Inferior parietal cortex (tissue), 1 donor: ENCODE measurements at regions not wholly inside any gene's neighbourhood (a gene's known extent, or its start where the extent isn't known, plus 50 kb on each side); places are given as distances from the start of the nearest gene placed in this dataset.
"Not testable (repeated sequence)": the region's sequence is repeated elsewhere in the genome, so short reads cannot be mapped to it uniquely, and the experiment has no call there.

Source experiments
- DNase-seq: peaks from one replicate; pipeline ENCODE4 v3.0.0-alpha.2; 2016; ENCODE audit errors: extremely low spot score

DNA sequence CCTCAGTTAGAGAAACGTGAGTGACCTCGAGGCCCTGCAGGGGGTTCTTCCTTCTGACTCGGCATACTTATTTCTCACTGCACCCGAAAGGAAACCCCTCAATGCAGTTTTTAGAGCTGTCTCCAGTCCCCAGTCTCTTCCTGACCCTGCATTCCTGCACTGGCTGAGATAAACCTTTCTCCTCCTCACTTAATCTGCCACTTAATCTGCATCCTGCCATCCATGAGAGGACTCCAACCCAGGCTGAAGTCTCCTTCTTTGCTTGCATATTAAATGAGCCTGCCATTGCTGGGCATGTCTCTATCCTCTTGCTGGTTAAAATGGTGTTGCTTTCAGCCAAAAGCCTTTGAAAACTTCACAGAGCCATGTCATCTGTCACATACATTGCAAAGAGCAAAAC, 125.6 kb upstream of the GATA6 start:
- no peak for DNase-seq

DNA sequence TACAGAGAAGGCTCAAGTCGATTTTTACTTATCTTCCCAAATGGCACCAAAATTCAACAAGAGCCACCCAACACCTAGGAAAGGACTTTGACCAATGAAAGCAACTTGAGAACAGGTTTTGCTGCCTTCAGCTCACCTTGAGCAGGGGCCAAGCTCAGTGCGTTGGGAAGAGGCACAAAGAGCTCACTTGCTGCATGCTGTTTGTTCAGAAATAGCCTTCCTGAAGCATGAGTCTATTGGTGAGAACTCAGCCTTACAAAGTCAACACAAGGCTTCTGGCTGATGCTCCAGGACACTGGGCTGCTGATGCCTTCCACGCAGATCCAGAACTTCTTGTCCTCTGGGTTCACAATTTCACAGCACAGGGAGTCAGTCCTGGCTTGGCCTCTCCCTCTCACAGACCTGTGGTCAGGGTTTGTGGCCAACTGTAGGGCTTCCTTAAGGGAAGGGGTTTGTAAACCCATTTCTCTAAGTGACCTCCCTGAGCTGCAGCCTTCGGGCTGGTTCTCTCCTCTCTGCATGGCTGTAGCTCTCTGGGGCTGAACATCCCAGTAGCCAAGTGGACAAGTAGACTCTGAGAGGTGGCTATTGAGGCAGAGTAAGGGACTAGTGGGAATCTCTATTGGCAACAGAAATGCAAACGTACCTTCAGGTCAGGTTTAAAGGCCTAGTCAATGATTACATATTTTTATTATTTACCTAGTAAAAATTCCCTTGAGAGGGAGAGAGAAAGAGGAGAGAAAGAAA, 124.7 kb upstream of the GATA6 start:
- DNase-seq = no peak

DNA sequence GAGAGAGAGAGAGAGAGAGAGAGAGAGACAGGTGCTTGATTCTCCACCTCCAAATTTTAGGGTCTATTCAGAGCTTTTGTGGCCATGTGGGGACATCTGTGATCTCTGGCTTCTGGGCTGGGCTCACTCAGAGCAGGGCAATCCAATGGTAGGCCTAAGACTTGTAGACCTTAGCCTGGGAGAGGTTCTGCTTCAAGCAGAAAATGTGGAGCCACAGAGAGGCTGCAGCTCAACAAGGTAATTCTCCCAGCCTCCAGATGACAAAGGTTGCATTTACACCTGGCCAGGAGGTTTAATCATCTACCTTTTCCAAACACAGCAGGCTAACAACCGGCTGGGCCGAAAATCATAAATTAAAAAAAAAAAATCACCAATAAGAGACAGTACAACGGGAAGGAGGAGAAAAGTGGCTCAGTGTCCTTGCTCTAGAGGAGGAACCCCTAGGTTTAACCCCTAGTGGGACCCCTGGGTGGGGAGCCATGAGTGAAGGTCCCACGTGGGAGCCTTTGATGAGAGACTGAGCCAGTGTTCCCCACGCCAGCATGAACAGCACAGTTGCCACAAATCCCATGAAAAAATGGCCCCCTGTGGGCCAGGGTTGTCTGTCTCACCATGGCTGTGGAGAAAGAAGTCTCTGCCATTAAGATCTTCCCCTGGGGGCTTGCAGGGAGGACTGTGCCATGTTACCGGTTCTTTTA, 124.0 kb upstream of the GATA6 start:
- no peak for DNase-seq

DNA sequence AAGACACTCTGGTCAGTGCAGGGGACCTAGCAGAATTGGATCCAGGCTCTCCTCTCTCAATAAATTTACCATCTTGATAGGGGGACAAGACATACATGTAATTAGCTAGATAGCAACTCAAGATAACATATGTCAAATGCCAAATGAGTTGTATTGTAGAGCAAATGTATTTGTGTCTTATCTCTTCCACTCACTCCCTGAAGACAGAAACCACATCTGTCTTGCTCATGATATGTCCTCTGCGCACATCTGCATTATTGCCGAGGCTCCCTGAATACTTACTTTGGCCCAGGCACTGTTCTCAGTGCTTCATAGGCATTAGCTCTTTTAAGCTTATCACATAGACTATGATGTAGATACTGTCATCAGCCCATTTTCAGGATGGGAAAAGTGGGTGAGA, 122.9 kb upstream of the GATA6 start:
- no peak for DNase-seq

DNA sequence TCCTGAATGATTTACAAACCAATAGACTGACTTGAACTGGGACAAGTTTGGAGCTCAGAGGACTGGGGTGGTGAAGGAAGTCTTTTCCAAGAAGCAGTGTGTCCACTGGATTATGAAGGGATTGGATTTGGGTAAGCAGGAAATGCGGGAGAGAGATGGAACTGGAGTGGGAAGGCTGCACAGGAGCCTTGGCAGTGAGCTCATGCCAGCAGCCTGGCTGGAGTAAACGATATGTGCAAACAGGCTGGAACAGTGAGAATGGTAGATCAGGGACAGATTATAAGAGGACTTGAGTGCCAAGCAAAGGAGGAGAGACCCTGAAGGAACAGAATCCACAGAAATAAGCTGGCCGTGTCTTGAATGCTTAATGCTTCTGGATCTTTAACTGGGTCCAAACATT, 121.9 kb upstream of the GATA6 start:
- no peak for DNase-seq

DNA sequence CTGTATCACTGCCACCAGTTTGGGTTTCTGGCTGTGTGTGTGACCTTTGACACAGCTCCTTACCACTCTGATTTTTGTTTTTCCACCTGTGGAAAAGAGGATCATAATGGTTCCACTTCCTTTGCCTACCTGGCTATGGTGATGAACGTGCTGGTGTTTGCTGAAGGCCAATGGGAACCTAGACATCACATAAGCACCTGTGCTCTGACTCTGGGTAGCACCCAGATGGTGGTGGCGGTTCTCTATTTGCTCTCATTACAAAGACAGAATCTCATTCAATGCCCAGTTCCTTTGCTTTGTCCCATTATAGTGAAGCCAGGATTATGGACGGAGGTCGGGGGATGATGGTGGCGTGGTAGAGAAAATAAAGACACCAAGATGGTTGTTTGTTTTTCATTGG, 121.2 kb upstream of the GATA6 start:
- DNase-seq = no peak

DNA sequence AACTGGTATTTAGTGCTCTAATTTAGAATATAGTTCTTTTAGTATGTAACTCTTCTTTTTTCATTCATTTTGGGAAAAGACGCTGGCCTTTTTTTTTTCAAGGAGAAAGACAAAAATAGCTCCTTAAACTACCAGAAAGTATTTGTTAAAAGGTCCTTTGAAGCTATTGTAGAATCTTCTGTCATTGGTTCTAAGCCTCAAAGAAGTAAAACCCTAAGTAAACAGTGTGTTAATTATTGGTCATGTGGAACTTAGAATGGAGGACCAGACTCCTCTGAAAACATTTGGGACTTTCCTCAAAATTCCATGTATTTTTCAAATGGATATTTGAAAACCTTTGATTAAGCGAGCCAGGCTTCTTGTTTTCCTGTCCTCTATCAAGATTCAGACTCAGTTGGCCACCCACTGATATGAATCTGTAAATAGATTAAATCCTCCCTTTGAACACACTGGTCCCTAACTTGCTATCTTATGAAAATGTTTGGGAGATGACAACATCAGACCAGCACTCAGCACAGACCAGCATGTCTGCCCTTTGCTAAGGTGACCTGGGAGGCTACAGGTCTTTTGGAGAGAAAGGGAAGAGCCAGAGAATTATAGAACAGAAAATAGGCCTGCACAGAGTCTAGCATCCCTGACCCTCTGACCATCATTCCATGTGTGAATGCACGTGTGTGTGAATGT, 120.3 kb upstream of the GATA6 start:
- no peak for DNase-seq

DNA sequence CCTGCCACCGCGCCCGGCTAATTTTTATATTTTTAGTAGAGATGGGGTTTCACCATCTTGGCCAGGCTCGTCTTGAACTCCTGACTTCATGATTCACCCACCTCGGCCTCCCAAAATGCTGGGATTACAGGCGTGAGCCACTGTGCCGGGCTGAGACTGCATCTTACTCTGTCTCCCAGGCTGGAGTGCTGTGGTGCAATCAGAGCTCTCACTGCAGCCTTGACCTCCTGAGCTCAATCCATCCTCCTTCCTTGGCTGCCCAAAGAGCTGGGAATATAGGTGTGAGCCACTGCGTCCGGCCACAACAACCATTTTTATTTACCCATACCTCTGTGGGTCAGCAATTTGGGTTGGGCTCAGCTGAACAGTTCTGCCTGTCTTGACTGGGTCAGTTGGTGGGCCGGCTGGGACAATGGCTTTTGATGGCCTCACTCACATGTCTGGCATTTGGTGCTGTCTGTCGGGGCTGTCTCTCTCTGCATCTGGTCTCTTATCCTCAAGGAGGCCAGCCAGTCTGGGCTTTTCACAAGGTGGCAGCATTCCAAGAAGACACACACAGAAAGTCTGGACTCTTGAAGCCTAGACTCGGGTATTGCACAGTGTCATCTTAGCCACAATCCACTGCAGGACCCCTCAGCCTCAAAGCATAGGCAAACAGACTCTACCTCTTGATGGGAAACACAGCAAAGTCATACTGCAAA, 116.8 kb upstream of the GATA6 start:
- DNase-seq = no peak

DNA sequence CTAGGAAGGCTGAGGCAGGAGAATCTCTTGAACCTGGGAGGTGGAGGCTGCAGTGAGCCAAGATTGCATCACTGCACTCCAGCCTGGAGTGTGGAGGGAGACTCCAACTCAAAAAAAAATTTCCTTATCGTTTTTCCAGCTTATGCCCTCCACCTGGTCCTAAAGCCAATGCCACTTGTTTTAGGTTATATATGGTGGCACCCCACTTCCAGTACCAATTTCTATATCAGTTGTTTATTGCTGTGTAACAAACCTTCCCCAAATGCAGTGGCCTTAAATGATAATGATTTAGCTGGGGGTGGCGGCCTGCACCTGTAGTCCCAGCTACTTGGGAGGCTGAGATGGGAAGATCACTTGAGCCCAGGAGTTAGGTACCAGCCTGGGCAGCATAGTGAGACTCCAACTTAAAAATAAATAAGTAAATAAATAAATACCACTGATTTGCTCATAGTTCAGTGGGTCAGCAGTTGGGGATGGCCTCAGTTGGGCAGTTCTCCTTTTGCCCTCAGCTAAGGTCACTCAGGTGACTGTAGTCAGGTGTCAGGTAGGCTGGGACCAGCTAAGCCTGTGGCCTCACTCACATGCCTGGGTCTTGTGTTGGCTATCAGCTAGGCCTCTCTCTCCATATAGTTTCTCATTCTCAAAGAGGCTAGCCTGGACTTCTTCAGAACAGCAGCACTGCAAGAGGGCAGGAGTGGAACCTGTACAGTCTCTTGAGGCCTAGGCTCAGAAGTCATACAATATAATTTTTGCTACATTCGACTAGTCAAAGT, 113.7 kb upstream of the GATA6 start:
- no peak for DNase-seq

DNA sequence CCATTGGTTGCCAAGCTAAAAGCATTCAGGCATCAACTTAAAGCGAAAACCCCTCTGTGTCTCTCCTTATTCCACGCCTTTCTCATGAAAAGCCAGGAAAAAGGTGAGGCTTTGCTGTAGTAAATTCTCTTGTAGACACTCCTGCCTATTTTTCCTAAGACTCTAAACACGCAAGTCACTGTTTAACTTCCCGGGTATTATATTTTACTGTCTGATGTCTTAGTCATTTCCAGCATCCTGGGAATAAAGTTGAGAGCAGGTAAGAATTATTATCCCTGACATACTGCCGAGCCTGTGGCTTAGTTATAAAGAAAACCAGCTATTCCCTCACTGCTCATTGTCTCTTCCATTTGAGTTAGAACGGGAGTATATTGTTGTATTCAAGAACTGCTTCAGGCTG, 112.4 kb upstream of the GATA6 start:
- no peak for DNase-seq

DNA sequence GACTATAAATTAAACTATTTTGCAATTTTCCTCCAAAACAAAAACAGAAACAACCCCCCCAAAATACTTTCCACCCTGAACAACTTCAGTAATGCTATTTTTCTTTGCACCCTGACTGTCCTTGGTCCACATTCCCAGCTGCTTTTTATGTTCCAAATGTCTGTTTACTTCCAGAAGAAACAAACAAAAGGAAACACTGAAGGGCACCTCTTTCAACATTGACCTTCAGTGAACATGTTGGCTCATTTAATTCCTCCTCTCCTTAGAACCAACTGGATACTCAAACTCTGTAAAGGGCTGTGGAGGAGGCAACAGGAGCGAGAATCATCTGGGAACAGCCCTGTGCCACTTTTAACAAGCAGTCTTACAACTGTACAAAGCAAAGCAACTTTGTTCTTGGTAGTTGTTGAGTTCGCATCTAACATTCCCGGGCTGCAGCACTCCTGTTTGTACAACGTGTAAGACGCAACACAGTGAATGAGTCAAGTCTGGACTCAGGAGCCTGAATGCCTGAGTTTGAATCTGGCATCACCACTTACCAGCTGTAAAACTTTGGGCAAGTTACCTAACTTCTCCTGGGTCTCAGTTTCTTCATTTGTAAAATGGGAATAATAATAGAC, 111.4 kb upstream of the GATA6 start:
- DNase-seq = no peak

DNA sequence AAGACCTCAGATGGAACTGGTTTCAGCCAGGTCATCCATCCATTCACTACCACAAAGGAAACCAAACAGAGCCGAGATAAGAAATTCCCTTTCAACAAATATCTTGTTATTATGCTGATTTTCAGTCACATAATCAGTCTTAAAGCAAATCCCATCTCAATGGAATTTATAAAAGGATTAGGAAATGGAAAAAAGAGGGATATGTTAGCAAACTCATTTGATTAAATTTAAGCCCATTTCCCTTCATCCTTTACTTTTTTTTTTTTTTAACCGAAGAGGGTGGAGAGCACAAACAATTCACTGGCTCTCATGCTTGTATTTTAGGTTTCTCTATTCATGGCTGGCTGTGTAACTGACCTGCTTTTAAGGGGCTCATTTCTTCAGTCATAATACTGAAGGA, 109.0 kb upstream of the GATA6 start:
- DNase-seq = no peak

DNA sequence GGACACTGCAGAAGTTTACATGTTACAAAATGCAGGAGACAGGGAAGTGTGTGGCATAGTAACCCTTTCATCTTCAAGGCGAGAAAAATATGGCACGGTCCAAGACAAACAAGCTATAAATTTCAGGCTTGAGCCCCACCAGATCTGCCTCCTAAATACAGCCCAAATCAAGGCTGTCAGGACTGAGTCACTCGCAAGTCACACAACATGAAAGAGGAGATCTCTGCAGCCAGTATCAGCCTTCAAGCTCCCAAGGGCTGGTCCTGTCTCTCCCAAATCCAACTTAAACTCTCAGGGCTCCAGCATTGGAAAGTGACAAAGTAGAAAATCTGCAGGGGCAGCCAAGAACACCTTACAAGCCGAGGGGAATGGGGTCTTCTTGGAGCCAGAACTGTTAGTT, 106.3 kb upstream of the GATA6 start:
- DNase-seq = no peak

DNA sequence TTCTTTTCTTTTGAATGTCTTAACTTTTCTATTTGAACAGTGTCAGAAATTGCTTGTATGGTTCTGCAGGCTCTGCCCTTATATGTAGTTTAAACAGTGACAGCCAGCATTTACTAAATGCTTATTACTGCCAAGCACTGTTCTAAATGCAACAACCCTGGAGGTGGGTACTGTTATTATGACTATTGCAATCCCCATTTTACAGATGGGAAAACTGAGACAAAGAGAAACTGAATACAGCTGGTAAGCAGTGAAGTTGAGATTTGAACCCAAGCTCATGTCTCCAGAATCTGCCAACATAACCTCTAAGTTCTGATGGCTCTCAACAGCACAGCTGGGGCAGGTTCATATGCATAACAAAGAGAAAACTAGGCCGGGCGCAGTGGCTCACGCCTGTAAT, 105.7 kb upstream of the GATA6 start:
- DNase-seq = no peak

DNA sequence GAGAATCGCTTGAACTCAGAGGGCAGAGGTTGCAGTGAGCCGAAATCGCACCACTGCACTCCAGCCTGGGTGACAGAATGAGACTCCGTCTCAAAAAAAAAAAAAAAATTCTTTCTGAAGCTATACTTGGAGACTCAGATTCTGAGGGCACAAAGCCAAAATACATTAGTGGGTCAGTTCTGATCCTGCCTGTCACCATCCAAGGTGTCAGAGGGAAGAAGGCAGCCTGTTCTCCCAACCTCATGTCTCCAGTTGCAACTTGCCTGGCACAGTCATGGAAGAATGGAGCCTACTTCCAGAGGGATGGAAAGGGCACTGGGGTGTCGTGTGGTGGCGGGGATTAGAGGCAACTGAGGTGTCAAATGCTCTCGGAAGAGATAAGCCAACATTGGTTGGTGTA, 104.8 kb upstream of the GATA6 start:
- DNase-seq = no peak

DNA sequence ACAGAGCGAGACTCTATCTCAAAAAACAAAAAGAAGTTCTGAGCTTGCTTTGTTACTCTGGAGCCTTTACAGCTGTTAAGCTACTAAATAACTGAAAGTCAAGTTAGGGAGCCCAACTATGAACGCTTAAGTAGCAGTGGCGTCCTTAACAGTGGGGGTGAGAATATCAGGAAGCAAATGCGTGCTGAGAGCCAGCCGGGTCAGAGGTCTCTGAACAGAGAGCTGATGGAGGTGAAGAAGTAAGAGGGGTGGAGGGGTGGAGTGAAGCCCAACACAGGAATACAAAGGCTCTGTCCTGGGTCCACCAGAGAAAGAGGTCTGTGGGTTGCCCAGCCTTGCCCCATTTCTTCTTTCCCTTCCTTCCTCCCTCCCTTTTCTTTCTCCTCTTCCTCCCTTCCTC, 104.1 kb upstream of the GATA6 start:
- DNase-seq = no peak

DNA sequence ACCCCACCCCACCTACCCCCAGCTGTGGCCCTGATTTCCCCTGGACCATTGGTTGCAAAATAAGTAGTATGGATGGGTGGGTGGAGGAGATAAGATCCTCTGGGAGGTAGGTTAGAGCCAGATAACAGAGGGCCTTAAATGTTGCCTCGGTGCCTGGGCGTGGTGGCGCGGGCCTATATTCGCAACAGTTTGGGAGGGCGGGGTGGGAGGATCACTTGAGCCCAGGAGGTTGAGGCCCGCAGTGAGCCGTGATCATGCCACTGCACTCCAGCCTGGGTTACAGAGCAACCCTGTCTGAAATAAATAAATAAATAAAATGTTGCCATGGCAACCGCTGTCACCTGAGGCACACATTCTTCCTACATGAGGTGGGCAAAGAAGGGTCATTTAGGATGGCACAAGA, 103.3 kb upstream of the GATA6 start:
- no peak for DNase-seq

DNA sequence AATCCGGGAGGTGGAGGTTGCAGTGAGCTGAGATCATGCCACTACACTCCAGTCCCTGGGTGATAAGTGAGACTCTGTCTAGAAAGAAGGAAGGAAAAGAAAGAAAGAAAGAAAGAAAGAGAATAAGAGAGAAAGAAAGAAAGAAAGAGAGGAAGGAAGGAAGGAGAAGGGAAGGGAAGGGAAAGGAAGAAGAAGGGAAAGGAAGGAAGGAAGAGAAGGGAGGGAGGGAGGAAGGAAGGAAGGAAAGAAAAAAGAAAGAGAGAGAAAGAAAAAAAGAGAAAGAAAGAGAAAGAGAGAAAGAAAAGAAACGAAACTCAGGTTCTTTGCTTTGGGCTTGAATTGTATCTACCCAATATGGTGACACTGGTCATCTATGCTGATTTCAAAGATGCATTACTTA, 102.3 kb upstream of the GATA6 start:
- DNase-seq = no peak

DNA sequence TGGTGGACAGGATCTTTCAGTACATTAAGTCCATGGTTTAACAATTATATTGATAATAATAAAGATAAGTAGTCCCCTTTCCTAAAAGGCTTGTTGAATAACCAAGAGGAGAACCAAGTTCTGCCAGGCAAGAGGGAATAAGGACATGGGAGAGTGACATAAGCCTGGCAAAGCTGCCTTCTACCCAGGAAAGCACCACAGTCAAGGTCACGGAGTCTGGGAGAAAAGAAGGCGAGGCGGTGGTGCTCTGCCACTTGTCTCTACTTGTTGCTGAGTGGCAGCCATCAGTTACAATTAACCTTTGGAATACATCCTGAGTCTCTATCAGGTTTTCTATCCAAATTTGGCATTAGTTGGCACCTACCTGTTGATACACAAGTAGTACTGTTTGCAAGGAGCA, 101.7 kb upstream of the GATA6 start:
- DNase-seq = no peak

DNA sequence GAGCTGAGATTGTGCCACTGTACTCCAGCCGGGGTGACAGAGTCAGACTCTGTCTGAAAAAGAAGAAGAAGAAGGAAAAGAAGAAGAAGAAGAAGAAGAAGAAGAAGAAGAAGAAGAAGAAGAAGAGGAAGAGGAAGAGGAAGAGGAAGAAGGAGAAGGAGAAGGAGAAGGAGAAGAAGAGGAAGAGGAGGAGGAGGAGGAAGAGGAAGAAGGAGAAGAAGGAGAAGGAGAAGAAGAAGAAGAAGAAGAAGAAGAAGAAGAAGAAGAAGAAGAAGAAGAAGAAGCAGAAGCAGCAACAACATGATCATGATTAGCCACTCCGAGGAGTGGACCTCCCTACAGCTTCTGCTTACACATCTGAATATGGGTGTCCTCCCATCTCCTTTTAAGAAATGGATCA, 100.6 kb upstream of the GATA6 start:
- DNase-seq = not testable (repeated sequence)

DNA sequence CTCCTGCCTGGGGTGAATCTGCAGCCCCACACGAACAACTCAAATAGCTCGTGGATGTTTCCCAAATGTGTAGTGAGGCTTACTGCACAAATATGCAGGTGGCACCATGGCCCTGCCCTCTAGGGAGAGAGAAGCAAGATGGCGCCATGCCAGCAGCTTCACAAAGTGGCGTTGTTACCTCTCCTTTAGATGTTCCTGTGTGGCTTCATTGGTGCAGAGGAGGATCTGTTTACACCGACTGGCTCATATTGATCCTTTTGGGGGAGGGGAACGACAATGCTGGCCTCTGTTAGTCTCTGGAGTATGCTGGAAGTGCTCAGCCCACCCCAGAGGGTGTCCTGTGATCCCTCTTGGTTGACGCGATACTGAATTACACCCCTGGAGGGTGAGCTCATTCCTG, 99.5 kb upstream of the GATA6 start:
- DNase-seq = no peak
